Breast epithelium (tissue), 4 donors: ENCODE measurements at regions not wholly inside any gene's neighbourhood (a gene's known extent, or its start where the extent isn't known, plus 50 kb on each side); places are given as distances from the start of the nearest gene placed in this dataset.
"Not testable (repeated sequence)": the region's sequence is repeated elsewhere in the genome, so short reads cannot be mapped to it uniquely, and the experiment has no call there.

Experiments
- DNase-seq, 2 donors: peaks; one replicate each; pipeline ENCODE4 v3.0.0-alpha.2; 2019; ENCODE audit warnings: low spot score in 2 of 2
- H3K27ac ChIP-seq, 2 donors: fragments of 200-600 bp; sonication (generic) in 1 of 2; one replicate each; pipeline ENCODE4 v1.5.1; 2016 to 2019; ENCODE audit warnings: mild to moderate bottlenecking in 1 of 2
- H3K27me3 ChIP-seq, 2 donors: fragments of 200-600 bp; sonication (generic) in 1 of 2; one replicate each; pipeline versions ENCODE4 v1.5.1 to v1.6.0; 2017 to 2019; ENCODE audit warnings: control low read depth in 1 of 2, mild to moderate bottlenecking in 1 of 2
- H3K36me3 ChIP-seq: fragments of 200-600 bp; one replicate; pipeline ENCODE4 v1.5.1; 2019
- H3K4me1 ChIP-seq, 2 donors: fragments of 200-600 bp; sonication (generic); one replicate each; pipeline ENCODE4 v1.5.1; 2016 to 2019; ENCODE audit warnings: control low read depth in 1 of 2
- H3K4me3 ChIP-seq, 3 donors: fragments of 200-600 bp; sonication (generic); 1 replicate in 2 of 3; 2 replicates in 1 of 3; pipeline ENCODE4 v1.5.1; 2016 to 2019; ENCODE audit warnings: mild to moderate bottlenecking in 3 of 3, moderate library complexity in 2 of 3
- H3K9me3 ChIP-seq, 2 donors: fragments of 200-600 bp; sonication (generic) in 1 of 2; one replicate each; pipeline ENCODE4 v1.5.1; 2016 to 2019; ENCODE audit warnings: control low read depth in 1 of 2
- CTCF ChIP-seq, 3 donors: fragments of 450-650 bp; IDR thresholded peaks; one replicate each; pipeline ENCODE4 v1.5.1; 2016 to 2017; ENCODE audit warnings: antibody characterized with exemption in 3 of 3, mild to moderate bottlenecking in 3 of 3, moderate library complexity in 3 of 3
- POLR2A ChIP-seq: fragments of 450-650 bp; IDR thresholded peaks from one replicate; pipeline ENCODE4 v1.6.1; 2016; ENCODE audit warnings: antibody characterized with exemption, mild to moderate bottlenecking, moderate library complexity
- POLR2AphosphoS5 ChIP-seq, 3 donors: sonication (generic); formaldehyde crosslinking; IDR thresholded peaks; one replicate each; pipeline ENCODE4 v1.6.1; 2017; ENCODE audit warnings: antibody characterized with exemption in 3 of 3
- intact Hi-C: fragments of 100-400 bp; cut with DNase I; formaldehyde crosslinking; loops from one replicate; pipeline ENCODE4 v1.15.1; 2023; ENCODE audit warnings: low total_unique reads

DNA sequence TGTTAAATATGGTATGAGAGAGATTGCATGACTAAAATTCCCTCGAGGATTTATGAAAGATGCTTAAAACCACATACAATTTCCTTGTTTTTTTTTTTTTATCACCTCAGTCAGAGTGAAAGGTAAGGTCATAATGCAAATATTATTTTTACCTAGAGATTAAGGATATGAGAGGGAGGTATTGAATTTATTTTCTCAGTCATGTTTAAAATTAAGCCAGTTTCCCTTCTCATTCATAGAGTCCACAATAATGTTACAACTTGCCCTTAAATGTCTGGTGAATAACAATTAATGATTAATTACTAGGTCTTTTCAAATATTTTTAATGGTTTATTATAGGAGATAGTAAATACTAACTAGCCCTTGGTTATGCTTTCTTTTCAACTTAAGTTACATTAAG is 144.9 kb upstream of the HAPLN1 start:
- no peaks in the 10 kb centered on the region for H3K27me3 ChIP-seq
- no peaks in the 10 kb centered on the region for H3K9me3 ChIP-seq
- TF ChIP-seq POLR2A, result no peak
- TF ChIP-seq POLR2AphosphoS5 (IDR thresholded peaks at IDR 0.05), result no peak
- no peak overlapping the region for H3K27ac ChIP-seq
- no peaks in the 10 kb centered on the region for H3K4me1 ChIP-seq
- no peak overlapping the region for H3K4me3 ChIP-seq
- no peak for DNase-seq
- H3K36me3 ChIP-seq, result no peaks in the 10 kb centered on the region
- intact Hi-C loops, result no loop called here

- TF ChIP-seq CTCF (IDR thresholded peaks at IDR 0.05) (no peak), POLR2A (no peak), POLR2AphosphoS5 (IDR thresholded peaks at IDR 0.05) (no peak)
- H3K4me3 ChIP-seq, result no peak overlapping the region
- H3K9me3 ChIP-seq, result no peaks in the 10 kb centered on the region
- H3K4me1 ChIP-seq, result no peaks in the 10 kb centered on the region
- H3K27me3 ChIP-seq, result no peaks in the 10 kb centered on the region
- intact Hi-C loops, result no loop called here
- H3K36me3 ChIP-seq, result no peaks in the 10 kb centered on the region
- no peak for DNase-seq
- H3K27ac ChIP-seq, result no peak overlapping the region
These were observed 144.0 kb upstream of the HAPLN1 start for GRCh38 chr5:83864652-83865051.

DNA sequence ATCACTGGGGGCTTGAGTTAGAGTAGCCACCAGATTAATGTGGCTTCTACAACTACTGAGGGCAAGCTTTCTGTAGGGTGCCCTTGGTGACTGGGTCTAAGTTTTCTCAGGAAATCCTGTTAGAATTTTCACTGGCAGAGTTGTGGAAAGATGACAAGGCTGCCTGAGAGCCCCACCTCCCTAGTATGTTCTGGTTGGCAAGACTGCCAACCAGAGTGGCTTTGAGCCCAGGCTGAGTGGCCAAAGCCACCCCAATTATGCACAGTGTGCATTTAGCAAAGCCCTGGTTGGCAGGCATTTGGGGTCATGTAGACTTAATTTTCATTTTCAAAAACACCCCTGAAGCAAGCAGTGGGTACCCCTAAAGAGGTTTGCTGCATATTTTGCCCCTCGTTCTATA is 136.7 kb upstream of the HAPLN1 start:
- no peak for DNase-seq
- intact Hi-C loops, result no loop called here
- no peak overlapping the region for H3K4me3 ChIP-seq
- no peak overlapping the region for H3K27ac ChIP-seq
- H3K4me1 ChIP-seq, result no peaks in the 10 kb centered on the region
- H3K27me3 ChIP-seq, result no peaks in the 10 kb centered on the region
- H3K9me3 ChIP-seq, result no peaks in the 10 kb centered on the region
- TF ChIP-seq POLR2AphosphoS5 (IDR thresholded peaks at IDR 0.05) (no peak), CTCF (IDR thresholded peaks at IDR 0.05) (no peak), POLR2A (no peak)
- H3K36me3 ChIP-seq, result no peaks in the 10 kb centered on the region

DNA sequence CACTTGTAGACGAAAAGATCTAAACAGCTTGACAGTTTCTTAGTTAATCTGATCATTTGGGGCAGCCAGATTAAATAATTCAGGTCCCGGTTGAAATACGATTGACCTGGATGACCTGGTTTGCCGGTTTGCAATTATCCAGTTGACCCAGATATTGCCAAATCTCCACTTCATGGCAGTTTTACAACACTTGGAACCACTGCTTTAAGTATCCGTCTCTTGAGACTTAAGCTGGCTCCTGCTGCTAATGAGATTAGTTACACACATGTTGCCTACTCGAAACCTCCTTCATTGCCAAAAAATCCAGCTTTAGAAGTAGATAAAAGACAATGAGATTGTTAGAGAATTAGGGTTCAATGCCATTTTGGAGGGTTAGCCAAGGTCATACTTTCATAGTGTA is 136.2 kb upstream of the HAPLN1 start:
- DNase-seq, result no peak
- Histone ChIP-seq H3K4me3 (no peak overlapping the region), H3K9me3 (no peaks in the 10 kb centered on the region), H3K36me3 (no peaks in the 10 kb centered on the region), H3K27me3 (no peaks in the 10 kb centered on the region), H3K4me1 (no peaks in the 10 kb centered on the region), H3K27ac (no peak overlapping the region)
- intact Hi-C loops, result no loop called here
- TF ChIP-seq POLR2AphosphoS5 (IDR thresholded peaks at IDR 0.05), result no peak
- no peak for TF ChIP-seq POLR2A
- no peak for TF ChIP-seq CTCF (IDR thresholded peaks at IDR 0.05)

GRCh38 chr5:83850412-83850811 is 129.8 kb upstream of the HAPLN1 start:
- H3K27ac ChIP-seq, DNase-seq, H3K36me3 ChIP-seq, H3K4me1 ChIP-seq, H3K27me3 ChIP-seq, intact Hi-C loops, H3K4me3 ChIP-seq, H3K9me3 ChIP-seq: not testable (repeated sequence)

- H3K9me3 ChIP-seq, result no peaks in the 10 kb centered on the region
- H3K27me3 ChIP-seq, result no peaks in the 10 kb centered on the region
- H3K4me1 ChIP-seq, result no peaks in the 10 kb centered on the region
- no peaks in the 10 kb centered on the region for H3K36me3 ChIP-seq
- intact Hi-C loops, result no loop called here
- TF ChIP-seq POLR2A (no peak), CTCF (IDR thresholded peaks at IDR 0.05) (no peak), POLR2AphosphoS5 (IDR thresholded peaks at IDR 0.05) (no peak)
- no peak overlapping the region for H3K27ac ChIP-seq
- DNase-seq, result no peak
- H3K4me3 ChIP-seq, result no peak overlapping the region
These were observed 128.3 kb upstream of the HAPLN1 start for GRCh38 chr5:83848941-83849340.
